Type B pancreatic cell (in vitro differentiated cells): ENCODE measurements at regions not wholly inside any gene's neighbourhood (a gene's known extent, or its start where the extent isn't known, plus 50 kb on each side); places are given as distances from the start of the nearest gene placed in this dataset.

ENCODE experiments used
- DNase-seq: peaks from one replicate; pipeline ENCODE4 v3.0.0; 2021; ENCODE audit warnings: mixed read lengths; ENCODE audit not compliant: unreplicated experiment; ENCODE audit errors: extremely low spot score
- H3K27ac Mint-ChIP-seq: 2 replicates; pipeline ENCODE4 v1.8.0; 2021; ENCODE audit warnings: mild to moderate bottlenecking, mixed read lengths
- H3K27me3 Mint-ChIP-seq: 2 replicates; pipeline ENCODE4 v1.8.0; 2021; ENCODE audit warnings: mixed read lengths
- H3K36me3 Mint-ChIP-seq: 2 replicates; pipeline ENCODE4 v1.8.0; 2021; ENCODE audit warnings: mixed read lengths
- H3K4me1 Mint-ChIP-seq: one replicate; pipeline ENCODE4 v1.8.0; 2021; ENCODE audit warnings: mixed read lengths; ENCODE audit not compliant: unreplicated experiment
- H3K4me3 Mint-ChIP-seq: 2 replicates; pipeline ENCODE4 v1.8.0; 2021; ENCODE audit warnings: mild to moderate bottlenecking, mixed read lengths
- H3K9me3 Mint-ChIP-seq: 2 replicates; pipeline ENCODE4 v1.8.0; 2021; ENCODE audit warnings: mixed read lengths
- CTCF ChIP-seq: fragments of 200-600 bp; sonication (generic); conservative IDR thresholded peaks from 2 replicates; pipeline ENCODE4 v1.5.0; 2021; ENCODE audit warnings: antibody characterized with exemption, mild to moderate bottlenecking

- no peak overlapping the region for H3K4me3 Mint-ChIP-seq
- TF ChIP-seq CTCF = no peak
- no peak overlapping the region for H3K27ac Mint-ChIP-seq
- H3K36me3 Mint-ChIP-seq = no peaks in the 10 kb centered on the region
- DNase-seq = no peak
- peaks cover 4% of the 10 kb centered on the region for H3K27me3 Mint-ChIP-seq
- H3K9me3 Mint-ChIP-seq = peaks cover 4% of the 10 kb centered on the region
- peaks cover 10% of the 10 kb centered on the region for H3K4me1 Mint-ChIP-seq
These were observed 621.9 kb downstream of the NPHP4 start for GRCh38 chr1:5370311-5370710.

- Mint-ChIP-seq H3K27ac (no peak overlapping the region), H3K36me3 (no peaks in the 10 kb centered on the region), H3K4me1 (peaks cover 10% of the 10 kb centered on the region), H3K27me3 (peaks cover 9% of the 10 kb centered on the region), H3K9me3 (peaks cover 4% of the 10 kb centered on the region), H3K4me3 (no peak overlapping the region)
- no peak for DNase-seq
- no peak for TF ChIP-seq CTCF
These were observed 623.0 kb downstream of the NPHP4 start for GRCh38 chr1:5369223-5369622.

GRCh38 chr1:5368201-5368600, 624.0 kb downstream of the NPHP4 start:
- peaks cover 10% of the 10 kb centered on the region for H3K4me1 Mint-ChIP-seq
- H3K9me3 Mint-ChIP-seq = no peaks in the 10 kb centered on the region
- no peaks in the 10 kb centered on the region for H3K36me3 Mint-ChIP-seq
- DNase-seq = no peak
- no peak overlapping the region for H3K4me3 Mint-ChIP-seq
- H3K27me3 Mint-ChIP-seq = peaks cover 9% of the 10 kb centered on the region
- H3K27ac Mint-ChIP-seq = no peak overlapping the region
- TF ChIP-seq CTCF = no peak

GRCh38 chr1:5367306-5367705, 624.9 kb downstream of the NPHP4 start:
- no peak for DNase-seq
- Mint-ChIP-seq H3K4me1 (peaks cover 10% of the 10 kb centered on the region), H3K36me3 (no peaks in the 10 kb centered on the region), H3K4me3 (no peak overlapping the region), H3K27me3 (peaks cover 9% of the 10 kb centered on the region), H3K27ac (no peak overlapping the region), H3K9me3 (no peaks in the 10 kb centered on the region)
- no peak for TF ChIP-seq CTCF

- DNase-seq = no peak
- no peaks in the 10 kb centered on the region for H3K9me3 Mint-ChIP-seq
- H3K36me3 Mint-ChIP-seq = no peaks in the 10 kb centered on the region
- peaks cover 13% of the 10 kb centered on the region for H3K27me3 Mint-ChIP-seq
- H3K4me1 Mint-ChIP-seq = peaks cover 6% of the 10 kb centered on the region
- no peak overlapping the region for H3K27ac Mint-ChIP-seq
- TF ChIP-seq CTCF = no peak
- H3K4me3 Mint-ChIP-seq = no peak overlapping the region
These were observed 626.5 kb downstream of the NPHP4 start for GRCh38 chr1:5365751-5366150.

GRCh38 chr1:5364591-5364990, 627.6 kb downstream of the NPHP4 start:
- Mint-ChIP-seq H3K9me3 (peaks cover 2% of the 10 kb centered on the region), H3K27ac (no peak overlapping the region), H3K27me3 (peaks cover 19% of the 10 kb centered on the region), H3K4me3 (no peak overlapping the region), H3K36me3 (no peaks in the 10 kb centered on the region), H3K4me1 (peaks cover 6% of the 10 kb centered on the region)
- no peak for TF ChIP-seq CTCF
- no peak for DNase-seq
